Suprapubic skin (tissue), 4 donors: ENCODE measurements at regions not wholly inside any gene's neighbourhood (a gene's known extent, or its start where the extent isn't known, plus 50 kb on each side); places are given as distances from the start of the nearest gene placed in this dataset.

Experiments used
- DNase-seq, 2 donors: peaks; one replicate each; pipeline ENCODE4 v3.0.0-alpha.2; 2019; ENCODE audit warnings: low spot score in 2 of 2
- H3K27ac ChIP-seq: fragments of 200-600 bp; sonication (generic); one replicate; pipeline ENCODE4 v1.5.1; 2019
- H3K27me3 ChIP-seq: fragments of 200-600 bp; sonication (generic); one replicate; pipeline ENCODE4 v1.5.1; 2019
- H3K36me3 ChIP-seq: fragments of 200-600 bp; sonication (generic); one replicate; pipeline ENCODE4 v1.5.1; 2019
- H3K4me1 ChIP-seq: fragments of 200-600 bp; sonication (generic); one replicate; pipeline ENCODE4 v1.5.1; 2019
- H3K4me3 ChIP-seq: fragments of 200-600 bp; sonication (generic); one replicate; pipeline ENCODE4 v1.5.1; 2019; ENCODE audit warnings: mild to moderate bottlenecking
- H3K9me3 ChIP-seq: fragments of 200-600 bp; sonication (generic); one replicate; pipeline ENCODE4 v1.5.1; 2019
- EP300 ChIP-seq: sonication (generic); formaldehyde crosslinking; IDR thresholded peaks from one replicate; pipeline ENCODE4 v1.6.1; 2017; ENCODE audit warnings: antibody characterized with exemption
- POLR2A ChIP-seq, 2 donors: fragments of 450-650 bp; IDR thresholded peaks; one replicate each; pipeline ENCODE4 v1.6.1; 2017; ENCODE audit warnings: antibody characterized with exemption in 2 of 2, mild to moderate bottlenecking in 2 of 2, moderate library complexity in 2 of 2
- POLR2AphosphoS5 ChIP-seq, 3 donors: sonication (generic); formaldehyde crosslinking; IDR thresholded peaks; one replicate each; pipeline ENCODE4 v1.6.1; 2017; ENCODE audit warnings: antibody characterized with exemption in 3 of 3
- WGBS: methylation state at CpG from one replicate; pipeline ENCODE4 v1.1.5; 2018; 5-methylcytosine and 5-hydroxymethylcytosine counted together
- TF ChIP-seq, protein P1 (sequence below), 2 donors: fragments of 200-600 bp in 1 of 2; fragments of 450-650 bp in 1 of 2; sonication (generic) in 1 of 2; IDR thresholded peaks; one replicate each; pipeline ENCODE4 v1.5.1; 2016 to 2019; ENCODE audit warnings: antibody characterized with exemption in 2 of 2, mild to moderate bottlenecking in 1 of 2, moderate library complexity in 1 of 2

- no peak overlapping the region for H3K27ac ChIP-seq
- H3K9me3 ChIP-seq: no peaks in the 10 kb centered on the region
- H3K4me3 ChIP-seq: no peak overlapping the region
- peaks cover 6% of the 10 kb centered on the region for H3K27me3 ChIP-seq
- TF ChIP-seq, protein P1, sequence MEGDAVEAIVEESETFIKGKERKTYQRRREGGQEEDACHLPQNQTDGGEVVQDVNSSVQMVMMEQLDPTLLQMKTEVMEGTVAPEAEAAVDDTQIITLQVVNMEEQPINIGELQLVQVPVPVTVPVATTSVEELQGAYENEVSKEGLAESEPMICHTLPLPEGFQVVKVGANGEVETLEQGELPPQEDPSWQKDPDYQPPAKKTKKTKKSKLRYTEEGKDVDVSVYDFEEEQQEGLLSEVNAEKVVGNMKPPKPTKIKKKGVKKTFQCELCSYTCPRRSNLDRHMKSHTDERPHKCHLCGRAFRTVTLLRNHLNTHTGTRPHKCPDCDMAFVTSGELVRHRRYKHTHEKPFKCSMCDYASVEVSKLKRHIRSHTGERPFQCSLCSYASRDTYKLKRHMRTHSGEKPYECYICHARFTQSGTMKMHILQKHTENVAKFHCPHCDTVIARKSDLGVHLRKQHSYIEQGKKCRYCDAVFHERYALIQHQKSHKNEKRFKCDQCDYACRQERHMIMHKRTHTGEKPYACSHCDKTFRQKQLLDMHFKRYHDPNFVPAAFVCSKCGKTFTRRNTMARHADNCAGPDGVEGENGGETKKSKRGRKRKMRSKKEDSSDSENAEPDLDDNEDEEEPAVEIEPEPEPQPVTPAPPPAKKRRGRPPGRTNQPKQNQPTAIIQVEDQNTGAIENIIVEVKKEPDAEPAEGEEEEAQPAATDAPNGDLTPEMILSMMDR (IDR thresholded peaks at IDR 0.05): no peak
- TF ChIP-seq POLR2A (IDR thresholded peaks at IDR 0.05) (no peak), POLR2AphosphoS5 (IDR thresholded peaks at IDR 0.05) (no peak), EP300 (no peak)
- DNase-seq: no peak
- 90% methylated on average over 4 of the region's 19 CpGs for WGBS
- H3K4me1 ChIP-seq: no peaks in the 10 kb centered on the region
- H3K36me3 ChIP-seq: no peaks in the 10 kb centered on the region
These were observed 50.2 kb upstream of the TPM4 start for GRCh38 chr19:16026131-16026530.
